SK-N-DZ (cell line): ENCODE measurements at regions not wholly inside any gene's neighbourhood (a gene's known extent, or its start where the extent isn't known, plus 50 kb on each side); places are given as distances from the start of the nearest gene placed in this dataset.

ENCODE experiments used
- DNase-seq: peaks from one replicate; pipeline ENCODE4 v3.0.0-alpha.2; 2015; ENCODE audit warnings: low spot score

GRCh38 chr5:168171901-168172759 is 119.3 kb upstream of the WWC1 start:
- no peak for DNase-seq

DNA sequence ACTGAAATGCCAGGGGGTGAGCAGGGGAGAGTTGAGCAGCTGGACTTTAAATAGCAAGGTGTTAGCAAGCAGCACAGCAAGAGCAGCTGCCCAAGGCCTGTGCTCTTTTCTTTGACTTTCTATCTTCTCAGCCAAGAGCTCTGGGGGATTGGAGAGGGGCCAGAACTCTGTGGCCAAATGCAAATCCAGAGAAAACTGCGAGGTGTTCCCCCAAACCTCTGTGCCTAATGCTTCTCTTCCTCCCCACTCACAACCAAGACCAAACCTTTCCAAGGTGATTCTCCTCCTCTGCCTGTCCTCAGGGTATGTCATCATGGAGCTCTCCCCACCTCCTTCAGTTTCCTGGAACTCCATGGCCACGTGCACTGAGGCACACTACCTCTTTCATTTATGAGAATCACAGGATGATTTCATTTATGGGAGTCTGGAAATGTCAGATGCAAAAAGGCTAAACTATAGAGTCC is 118.7 kb upstream of the WWC1 start:
- DNase-seq = no peak

DNA sequence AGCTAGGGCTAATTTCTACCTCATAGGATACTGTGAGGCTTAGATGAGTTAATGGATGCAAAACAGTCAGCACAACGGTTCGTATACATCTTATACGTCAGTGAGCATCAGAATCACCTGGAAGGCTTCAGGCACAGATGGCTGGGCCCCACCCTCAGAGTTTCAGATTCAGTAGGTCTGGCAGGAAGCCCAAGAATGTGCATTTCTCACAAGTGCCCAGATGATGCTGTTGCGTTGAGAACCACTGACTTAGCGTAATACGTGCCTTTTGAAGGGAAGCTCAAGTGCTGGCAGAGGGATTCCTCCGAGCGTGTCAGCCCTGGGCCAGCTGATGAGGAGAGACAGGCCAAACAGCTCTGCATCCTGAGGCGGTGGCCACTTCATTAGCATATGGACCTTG is 117.1 kb upstream of the WWC1 start:
- no peak for DNase-seq

DNA sequence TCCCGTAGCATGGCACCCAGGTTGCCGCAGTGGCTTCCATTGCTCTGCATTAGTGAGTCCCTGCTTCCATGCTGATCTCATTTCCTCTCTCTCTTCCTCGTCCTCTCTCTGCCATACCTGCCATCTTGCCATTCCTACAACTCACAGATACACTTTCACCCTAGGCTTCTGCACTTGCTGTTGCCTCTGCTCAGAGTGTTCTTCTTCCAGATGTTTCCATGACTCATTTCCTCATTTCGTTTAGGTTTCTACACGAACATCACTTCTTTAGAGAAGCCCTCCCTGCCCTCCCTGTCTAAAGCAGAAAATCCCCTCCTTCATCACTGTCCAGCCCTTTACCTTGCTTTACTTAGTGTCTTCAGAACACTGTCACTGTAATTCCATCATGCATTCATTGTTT is 115.2 kb upstream of the WWC1 start:
- DNase-seq = no peak

- no peak for DNase-seq
Observed at GRCh38 chr5:168176941-168177340, 114.5 kb upstream of the WWC1 start.

DNA sequence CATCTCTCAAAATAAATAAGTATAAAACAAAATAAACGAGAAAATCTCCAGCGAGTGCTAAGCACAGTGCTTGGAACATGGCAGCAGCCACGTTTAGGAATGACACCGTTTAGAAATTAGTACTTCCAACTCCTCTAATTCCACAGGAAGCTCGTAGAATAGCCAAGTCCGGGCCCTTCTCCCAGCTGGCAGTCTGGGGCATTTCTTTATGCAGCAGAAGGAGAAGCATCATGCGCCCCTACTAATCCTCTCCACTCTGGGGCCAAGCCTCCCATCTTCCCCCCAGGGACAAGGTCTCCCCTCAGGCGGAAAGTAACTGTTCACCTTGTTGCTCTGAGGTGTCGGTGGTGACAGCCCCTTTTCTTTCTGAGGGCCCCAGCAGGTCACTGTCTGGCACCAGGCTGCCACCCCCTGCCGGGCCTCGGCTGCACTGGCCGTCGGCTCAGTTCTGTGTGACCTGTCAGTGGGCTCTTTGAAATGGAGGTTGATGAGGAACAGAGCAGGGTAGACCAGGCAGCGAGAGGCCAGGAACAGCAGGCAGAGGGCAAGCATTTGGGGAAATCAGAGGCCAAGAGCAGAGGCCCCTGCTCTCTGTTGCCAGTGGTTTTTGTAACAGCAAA is 113.5 kb upstream of the WWC1 start:
- peak; percentile 96 for DNase-seq

- DNase-seq = peak; percentile 42
Observed at GRCh38 chr5:168179192-168179593, 112.3 kb upstream of the WWC1 start.

DNA sequence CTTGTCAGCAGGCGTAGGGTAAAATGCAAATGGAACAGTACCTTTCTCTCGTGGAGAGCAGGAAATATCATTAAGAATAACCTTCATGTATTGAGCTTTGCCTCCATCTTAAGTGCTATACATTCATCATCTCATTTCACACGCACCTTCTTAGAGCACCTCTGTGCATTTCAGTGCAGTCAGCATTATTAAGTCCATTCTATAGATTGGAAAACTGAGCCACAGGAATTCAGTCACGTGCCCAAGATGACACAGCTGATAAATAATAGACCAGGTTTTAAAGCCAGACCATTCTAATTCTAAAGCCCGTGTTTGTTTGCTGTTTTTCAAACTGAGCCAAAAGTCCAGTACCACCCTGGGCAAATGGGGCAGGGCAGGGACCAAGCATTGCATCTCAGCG is 109.2 kb upstream of the WWC1 start:
- no peak for DNase-seq

DNA sequence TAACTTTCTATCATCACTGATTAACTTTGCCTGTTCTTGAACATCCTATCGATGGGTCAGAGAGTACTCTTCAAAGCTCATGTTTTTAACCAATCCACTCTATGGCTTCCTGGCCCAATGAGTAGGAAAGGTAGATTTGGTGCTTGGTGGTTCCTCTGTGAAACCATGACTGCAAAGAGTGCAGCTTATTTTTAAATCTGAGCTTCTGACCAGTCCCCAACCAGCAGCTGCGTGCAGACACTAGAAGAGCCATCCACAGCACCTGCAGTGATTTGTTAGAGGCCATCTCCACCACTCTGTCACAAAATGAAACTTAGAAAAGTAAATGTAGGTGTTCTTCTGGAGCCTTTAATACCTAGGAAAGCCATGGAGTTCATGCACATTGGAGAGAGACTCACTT is 107.3 kb upstream of the WWC1 start:
- no peak for DNase-seq

DNA sequence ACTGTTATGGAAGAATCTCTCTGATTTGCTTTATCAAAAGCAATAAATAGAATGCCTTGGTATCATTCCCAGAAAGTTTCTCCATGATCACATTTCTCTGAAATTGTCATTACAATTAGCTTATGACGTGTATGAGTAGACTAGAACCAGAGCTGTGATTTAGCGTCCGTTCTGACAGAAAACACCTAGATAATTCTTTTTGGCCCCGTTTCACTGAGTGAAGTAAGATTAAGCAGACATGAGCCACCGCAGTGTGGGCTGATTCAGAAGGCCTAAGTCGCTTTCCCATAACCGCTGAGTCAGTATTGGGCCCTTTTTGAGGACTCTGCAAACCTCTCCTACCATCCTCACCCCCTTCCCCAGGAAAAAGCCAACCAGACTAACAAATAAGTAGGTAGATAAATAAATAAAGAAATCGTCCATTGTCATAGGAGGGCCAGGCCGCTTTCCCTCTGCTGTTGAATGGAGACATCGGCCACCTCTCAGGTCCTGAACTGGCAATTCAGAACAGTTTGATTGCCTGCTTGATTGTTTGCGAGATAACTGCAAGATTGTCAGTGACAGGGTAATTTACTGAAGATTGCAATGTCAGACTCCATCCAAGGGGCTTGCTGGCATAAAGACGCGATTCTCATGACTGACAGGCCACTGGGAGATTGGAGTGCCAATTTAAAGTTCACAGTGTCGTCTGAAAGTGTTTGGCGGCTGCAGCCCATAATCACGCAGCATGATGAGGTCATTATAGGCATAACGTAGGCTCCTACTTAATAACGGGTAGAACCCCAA is 105.0 kb upstream of the WWC1 start:
- DNase-seq = peak; percentile 64

- peak; percentile 95 for DNase-seq
Observed at GRCh38 chr5:168187614-168188013, 103.8 kb upstream of the WWC1 start.

- no peak for DNase-seq
Observed at GRCh38 chr5:168188182-168188581, 103.3 kb upstream of the WWC1 start.

GRCh38 chr5:168192120-168192519 is 99.3 kb upstream of the WWC1 start:
- no peak for DNase-seq

DNA sequence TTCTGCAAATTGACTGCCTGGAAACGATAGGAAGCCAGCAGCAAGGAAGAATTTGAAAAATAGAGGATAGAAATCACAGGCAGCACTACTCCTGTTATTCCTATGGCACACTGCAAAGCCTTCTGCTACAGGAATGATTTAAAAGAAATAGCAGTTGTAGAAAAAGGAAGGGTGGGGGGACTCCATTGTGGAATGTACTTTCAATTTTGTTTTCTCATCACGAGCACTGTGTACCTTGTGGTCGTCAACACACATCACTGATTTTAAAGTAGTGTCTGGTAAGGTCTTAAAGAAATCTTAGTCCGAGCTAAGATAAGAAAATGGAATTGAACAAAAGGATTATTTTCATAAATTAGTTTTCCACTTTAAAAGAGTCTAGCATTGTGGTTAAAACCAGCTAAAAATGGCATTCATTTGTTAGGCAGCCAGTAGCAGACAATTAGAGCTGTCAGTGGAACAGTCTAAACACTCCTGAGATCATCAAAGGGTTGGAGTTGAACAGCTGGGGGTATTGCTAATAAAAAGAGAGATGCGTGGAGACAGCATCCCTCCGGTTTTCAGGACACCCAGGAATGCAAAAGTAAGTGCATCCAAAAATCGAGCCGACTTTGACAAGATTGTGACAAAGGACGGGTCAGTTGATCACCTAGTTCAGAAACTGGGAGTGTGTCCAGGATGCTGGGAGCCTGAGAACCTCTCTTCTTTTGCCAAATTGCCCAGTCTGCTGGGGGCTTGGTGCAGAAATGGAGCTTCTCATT is 97.8 kb upstream of the WWC1 start:
- no peak for DNase-seq

DNA sequence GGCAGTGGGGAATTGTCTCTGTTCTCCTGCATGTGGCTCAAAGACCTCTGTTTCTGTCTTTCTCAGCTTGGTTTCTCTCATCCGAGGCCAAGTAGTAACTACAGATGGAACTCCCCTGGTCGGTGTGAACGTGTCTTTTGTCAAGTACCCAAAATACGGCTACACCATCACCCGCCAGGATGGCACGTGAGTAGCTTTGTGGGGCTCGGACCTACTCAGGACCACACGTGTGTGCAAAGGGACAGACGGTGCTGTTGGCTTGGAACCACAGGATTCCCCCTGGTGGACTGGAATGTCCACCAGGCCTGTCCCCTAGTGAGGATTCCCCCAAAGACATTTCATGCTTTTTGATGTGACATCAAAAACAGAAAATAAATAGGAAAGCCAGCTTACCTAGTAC is 96.3 kb upstream of the WWC1 start:
- DNase-seq = no peak

- DNase-seq = no peak
Observed at GRCh38 chr5:168198359-168198758, 93.1 kb upstream of the WWC1 start.

DNA sequence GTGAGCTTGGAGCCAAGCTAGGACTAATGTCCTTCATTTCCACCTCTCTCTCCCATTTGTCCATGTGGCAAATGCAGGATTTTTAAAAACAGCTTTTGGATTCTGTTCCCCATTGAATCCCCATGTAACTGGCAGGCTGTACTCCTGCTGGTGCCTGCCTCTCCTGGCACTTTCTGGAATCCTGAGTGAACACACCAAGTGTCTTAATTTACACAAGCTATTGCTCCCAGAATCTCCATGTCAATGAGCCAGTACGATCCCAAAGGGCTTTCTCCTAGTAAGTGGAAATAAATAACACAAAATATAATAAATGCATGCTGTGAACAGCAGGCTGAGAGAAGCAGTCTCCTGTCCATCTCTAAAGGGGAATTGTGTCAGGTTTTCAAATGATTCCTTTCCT is 88.4 kb upstream of the WWC1 start:
- no peak for DNase-seq

DNA sequence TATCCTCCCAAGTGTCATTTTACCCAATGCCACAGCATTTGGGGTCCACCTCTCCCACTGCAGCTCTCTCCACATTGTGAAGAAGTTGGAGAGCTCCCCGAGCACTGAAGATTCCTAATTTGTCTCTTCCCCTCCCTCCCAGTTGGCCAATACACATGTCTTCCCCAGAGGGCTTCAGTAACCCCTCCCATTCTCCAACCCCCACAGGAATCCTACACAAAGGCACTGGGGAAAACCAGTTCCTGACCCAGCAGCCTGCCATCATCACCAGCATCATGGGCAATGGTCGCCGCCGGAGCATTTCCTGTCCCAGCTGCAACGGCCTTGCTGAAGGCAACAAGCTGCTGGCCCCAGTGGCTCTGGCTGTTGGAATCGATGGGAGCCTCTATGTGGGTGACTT is 87.3 kb upstream of the WWC1 start:
- DNase-seq = no peak

DNA sequence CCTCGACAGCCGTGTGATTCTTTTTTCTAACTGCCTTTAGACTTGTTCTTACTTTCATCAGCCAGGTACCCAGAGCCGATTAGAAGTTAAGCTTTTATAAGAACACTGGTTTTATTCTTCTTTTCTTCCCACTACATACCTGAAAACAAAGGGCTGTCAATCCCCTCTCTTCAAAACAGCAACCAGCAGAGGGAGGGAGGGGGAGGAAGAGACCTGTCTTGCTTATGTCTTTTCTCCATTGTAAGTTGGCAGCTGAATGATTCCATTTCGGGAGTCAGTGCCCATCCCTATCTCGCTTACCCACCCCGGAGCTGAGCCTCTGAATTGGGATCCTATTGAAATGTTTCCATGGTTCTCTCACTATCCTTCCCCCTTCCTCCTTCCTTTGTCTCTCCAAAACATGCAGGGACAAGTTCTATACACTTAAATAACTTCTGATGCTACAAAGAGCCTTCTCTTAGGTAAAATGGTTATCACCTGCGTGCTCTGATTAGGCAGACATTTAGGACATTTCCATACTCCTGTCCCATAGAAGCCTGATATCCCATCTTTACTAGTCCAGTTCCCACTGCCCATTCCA is 83.9 kb upstream of the WWC1 start:
- no peak for DNase-seq

DNA sequence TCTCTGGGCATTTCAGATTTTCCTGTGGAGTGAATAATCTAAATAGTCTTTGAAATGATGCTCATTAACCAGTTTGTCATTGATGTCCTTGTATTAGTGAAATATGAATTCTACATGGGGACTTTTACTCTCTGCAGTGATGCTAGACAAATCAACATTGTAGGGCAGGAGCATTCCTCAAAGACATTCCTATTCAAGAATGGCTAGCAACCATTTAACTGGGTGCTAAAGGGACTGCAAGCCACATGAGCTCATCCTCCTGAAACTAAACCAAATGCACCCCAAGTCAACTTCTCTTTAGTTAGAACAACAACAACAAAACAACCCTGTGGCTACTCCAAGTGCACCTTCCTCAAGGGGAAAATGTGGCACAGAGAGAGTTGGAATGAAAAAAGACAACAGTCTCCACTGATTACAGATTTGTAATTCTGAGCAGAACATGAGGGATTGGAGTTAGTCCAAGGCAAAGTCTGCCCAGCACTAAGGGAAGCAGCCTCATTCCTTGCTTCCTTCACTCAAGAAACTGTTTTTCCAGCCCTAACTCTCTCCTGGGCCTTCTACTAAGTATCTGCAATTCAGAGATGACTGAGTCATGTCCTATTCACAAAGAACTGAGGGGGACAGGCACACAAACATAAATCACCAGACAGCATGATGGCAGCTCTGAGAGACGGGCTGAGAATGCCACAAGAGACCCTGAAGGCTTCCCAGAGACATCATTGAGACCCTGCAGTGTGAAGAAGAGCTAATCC is 82.0 kb upstream of the WWC1 start:
- no peak for DNase-seq

GRCh38 chr5:168209997-168210396 is 81.4 kb upstream of the WWC1 start:
- DNase-seq = no peak
